GM12878 (cell line): ENCODE measurements at regions not wholly inside any gene's neighbourhood (a gene's known extent, or its start where the extent isn't known, plus 50 kb on each side); places are given as distances from the start of the nearest gene placed in this dataset.

Experiments used
- ATAC-seq: fragments of 200-7000 bp; cut with Tn5 transposase; 3 replicates; pipeline ENCODE4 v1.9.1; 2020; ENCODE audit warnings: mild to moderate bottlenecking, moderate library complexity
- BruUV-seq: library from RNA; stranded (reverse); fragments of 400-500 nt; replicated peaks from 2 replicates; lab custom pipeline; 2021; lab: Mats Ljungman, UMichigan
- CTCF ChIA-PET: fragments of 300-600 bp; sonication (Branson Sonifier 250); formaldehyde crosslinking; extraction: SDS; loops from one replicate; lab custom pipeline; 2021; ENCODE audit warnings: inconsistent platforms; lab: Yijun Ruan, JAX
- POLR2A ChIA-PET: fragments of 350-600 bp; formaldehyde crosslinking; extraction: SDS; loops from one replicate; lab custom pipeline; 2021; ENCODE audit warnings: inconsistent platforms; lab: Charles Lee
- RAD21 ChIA-PET: fragments of 300-600 bp; sonication (Branson Sonifier 250); formaldehyde crosslinking; loops from one replicate; lab custom pipeline; 2023; ENCODE audit warnings: antibody characterized with exemption; ENCODE audit not compliant: unreplicated experiment; lab: Charles Lee
- SMC1A ChIA-PET: fragments of 300-600 bp; sonication (Branson Sonifier 250); formaldehyde crosslinking; loops from one replicate; lab custom pipeline; 2023; ENCODE audit not compliant: unreplicated experiment, uncharacterized antibody; lab: Charles Lee
- DNase-seq: peaks from one replicate; pipeline ENCODE4 v3.0.0-alpha.2; 2011; ENCODE audit warnings: low read depth, low spot score
- FAIRE-seq: peaks from 3 replicates; lab custom pipeline; 2011; peaks lifted over from hg19 to GRCh38; lab: Jason Lieb, UNC
- H2AFZ ChIP-seq: 2 replicates; pipeline ENCODE4 v1.6.0; 2011; ENCODE audit warnings: low read depth, low read length, control low read depth; ENCODE audit not compliant: control insufficient read depth
- H3K27ac ChIP-seq: 2 replicates; pipeline ENCODE4 v1.5.1; 2011; ENCODE audit warnings: control low read depth; ENCODE audit not compliant: control insufficient read depth, insufficient read depth
- H3K27me3 ChIP-seq, 2 experiments: replicated peaks in 1 of 2; 2 replicates each; pipeline versions ENCODE4 v1.6.0 to v1.6.1; 2011; ENCODE audit warnings: low read length in 1 of 2; ENCODE audit not compliant: control insufficient read depth in 2 of 2, insufficient read depth in 2 of 2
- H3K36me3 ChIP-seq, 2 experiments: 2 replicates each; pipeline ENCODE4 v1.5.1; 2011; ENCODE audit warnings: low read length in 1 of 2; ENCODE audit not compliant: control insufficient read depth in 2 of 2, insufficient read depth in 2 of 2
- H3K4me1 ChIP-seq: 2 replicates; pipeline ENCODE4 v1.6.1; 2011; ENCODE audit warnings: mild to moderate bottlenecking, low read length, moderate library complexity, mixed read lengths; ENCODE audit not compliant: control insufficient read depth, insufficient read depth
- H3K4me2 ChIP-seq: 2 replicates; pipeline ENCODE4 v1.6.0; 2011; ENCODE audit warnings: control low read depth; ENCODE audit not compliant: control insufficient read depth, insufficient read depth
- H3K4me3 ChIP-seq: fragments of 200-600 bp; sonication (generic); 2 replicates; pipeline ENCODE4 v1.5.1; 2016
- H3K79me2 ChIP-seq: 2 replicates; pipeline ENCODE4 v1.6.0; 2011; ENCODE audit warnings: low read length; ENCODE audit not compliant: control insufficient read depth, insufficient read depth
- H3K9ac ChIP-seq: 2 replicates; pipeline ENCODE4 v1.8.0; 2011; ENCODE audit warnings: low read length, control low read depth, mixed read lengths; ENCODE audit not compliant: control insufficient read depth, insufficient read depth
- H3K9me3 ChIP-seq: replicated peaks from 3 replicates; pipeline ENCODE4 v1.5.1; 2011; ENCODE audit warnings: mild to moderate bottlenecking, low read length; ENCODE audit not compliant: control insufficient read depth, insufficient read depth
- H4K20me1 ChIP-seq: 2 replicates; pipeline ENCODE4 v1.6.0; 2011; ENCODE audit not compliant: control insufficient read depth, insufficient read depth
- ASH2L ChIP-seq: fragments of 300-600, 200-600 bp; sonication (generic); IDR thresholded peaks from 2 replicates; pipeline ENCODE4 v1.6.1; 2017; ENCODE audit warnings: low read depth, mild to moderate bottlenecking, borderline replicate concordance
- HSF1 ChIP-seq: fragments of 150-350 bp; IDR thresholded peaks from 2 replicates; pipeline ENCODE4 v1.6.1; 2014; ENCODE audit warnings: mild to moderate bottlenecking, low read depth, low read length
- MXI1 ChIP-seq: fragments of 150-350 bp; IDR thresholded peaks from 2 replicates; pipeline ENCODE4 v1.6.1; 2011; ENCODE audit warnings: low read depth, mild to moderate bottlenecking, inconsistent platforms, low read length, improper control_type of control experiment
- RELB ChIP-seq: fragments of 450-650 bp; IDR thresholded peaks from 2 replicates; pipeline ENCODE4 v1.6.1; 2017; ENCODE audit warnings: low read depth, mild to moderate bottlenecking, moderate library complexity
- STAT3 ChIP-seq: IDR thresholded peaks from 2 replicates; pipeline ENCODE4 v1.6.1; 2011; ENCODE audit warnings: low read depth, low read length, improper control_type of control experiment
- SUPT20H ChIP-seq: IDR thresholded peaks from 2 replicates; pipeline ENCODE4 v1.6.1; 2011; ENCODE audit warnings: low read depth, mild to moderate bottlenecking, low read length, moderate library complexity, borderline replicate concordance; ENCODE audit not compliant: control insufficient read depth
- TCF7 ChIP-seq: IDR thresholded peaks from 2 replicates; pipeline ENCODE4 v1.6.1; 2014; ENCODE audit warnings: antibody characterized with exemption, borderline replicate concordance
- WGBS: methylation state at CpG from one replicate; pipeline ENCODE4 v1.1.6; 2016; ENCODE audit warnings: low lambda C conversion rate; ENCODE audit not compliant: insufficient replicate concordance, insufficient coverage; ENCODE audit errors: missing lambda C conversion rate; 5-methylcytosine and 5-hydroxymethylcytosine counted together
- in situ Hi-C: fragments of 300-500 bp; cut with MboI; formaldehyde crosslinking; loops from 9 replicates; pipeline ENCODE4 v1.14.3; 2018; ENCODE audit warnings: mixed read lengths
- intact Hi-C: fragments of 100-400 bp; cut with micrococcal nuclease; formaldehyde crosslinking; loops from one replicate; pipeline ENCODE4 v1.14.2; 2022; ENCODE audit not compliant: unreplicated experiment

GRCh38 chrX:144918936-144919335, 328.4 kb upstream of the SPANXN1 start (continued):
- no peak for TF ChIP-seq RELB

GRCh38 chrX:144946666-144947065, 300.6 kb upstream of the SPANXN1 start:
- Histone ChIP-seq H4K20me1 (no peaks in the 10 kb centered on the region), H3K4me2 (no peak overlapping the region), H3K79me2 (no peaks in the 10 kb centered on the region), H3K4me1 (no peaks in the 10 kb centered on the region), H3K27me3 (no peaks in the 10 kb centered on the region), H3K4me3 (no peak overlapping the region), H2AFZ (no peak overlapping the region), H3K9ac (no peak overlapping the region), H3K27ac (no peak overlapping the region), H3K36me3 (no peaks in the 10 kb centered on the region), H3K9me3 (no peaks in the 10 kb centered on the region; the same call in 2 of the 3 replicates)
- DNase-seq (no peak), ATAC-seq (no peak), FAIRE-seq (no peak)
- RAD21 ChIA-PET, result no interaction called here
- intact Hi-C loops (no loop called here), in situ Hi-C loops (no loop called here)
- BruUV-seq, result no TSS peak
- CTCF ChIA-PET, result interaction anchor here (1.3 kb wide), 1 partner anchor 9 kb away, joined by 3 read pairs; no protein-coding TSS in a partner anchor
- SMC1A ChIA-PET, result no interaction called here
- POLR2A ChIA-PET, result no interaction called here
- TF ChIP-seq SUPT20H, result no peak
- TF ChIP-seq TCF7, result no peak
- no peak for TF ChIP-seq MXI1
- no peak for TF ChIP-seq ASH2L
- no peak for TF ChIP-seq STAT3
- no peak for TF ChIP-seq HSF1
- 0% methylated on average over 3 of the region's 3 CpGs for WGBS
